Anterior cingulate cortex (tissue), 58 donors: ENCODE measurements at regions not wholly inside any gene's neighbourhood (a gene's known extent, or its start where the extent isn't known, plus 50 kb on each side); places are given as distances from the start of the nearest gene placed in this dataset.

Experiments used
- DNase-seq, 58 donors: peaks; one replicate each; lab custom pipeline; 2025; lab: John Stamatoyannopoulos, UW

GRCh38 chr15:96771035-96771434 lies 440.5 kb downstream of the NR2F2 start:
- DNase-seq, result no peak

- no peak for DNase-seq
Observed at GRCh38 chr15:96774216-96774615, 443.7 kb downstream of the NR2F2 start.

- no peak for DNase-seq
Observed at GRCh38 chr15:96783746-96784145, 453.2 kb downstream of the NR2F2 start.

GRCh38 chr15:96790004-96790403 lies 459.5 kb downstream of the NR2F2 start:
- DNase-seq, result peak in 10 of 58 donors; percentile 0 to 32 (median 10)

GRCh38 chr15:96792216-96792615 lies 461.7 kb downstream of the NR2F2 start:
- DNase-seq, result no peak

- DNase-seq, result no peak
Observed at GRCh38 chr15:96796841-96797240, 466.3 kb downstream of the NR2F2 start.

- no peak for DNase-seq
Observed at GRCh38 chr15:96801576-96802150, 471.2 kb downstream of the NR2F2 start.

- DNase-seq, result no peak
Observed at GRCh38 chr15:96802611-96803255, 472.2 kb downstream of the NR2F2 start.

- DNase-seq, result no peak
Observed at GRCh38 chr15:96804754-96805153, 474.3 kb downstream of the NR2F2 start.

- no peak for DNase-seq
Observed at GRCh38 chr15:96807361-96807760, 476.9 kb downstream of the NR2F2 start.

GRCh38 chr15:96817900-96818299 lies 487.4 kb downstream of the NR2F2 start:
- no peak for DNase-seq

GRCh38 chr15:96818861-96819260 lies 488.4 kb downstream of the NR2F2 start:
- no peak for DNase-seq

- no peak for DNase-seq
Observed at GRCh38 chr15:96827981-96828380, 497.5 kb downstream of the NR2F2 start.

GRCh38 chr15:96837241-96837970 lies 506.9 kb downstream of the NR2F2 start:
- no peak for DNase-seq

- DNase-seq, result no peak
Observed at GRCh38 chr15:96838081-96838480, 507.6 kb downstream of the NR2F2 start.

GRCh38 chr15:96849271-96849900 lies 518.9 kb downstream of the NR2F2 start:
- DNase-seq, result no peak

GRCh38 chr15:96851613-96852012 lies 521.1 kb downstream of the NR2F2 start:
- no peak for DNase-seq

- no peak for DNase-seq
Observed at GRCh38 chr15:96858694-96859093, 528.2 kb downstream of the NR2F2 start.

GRCh38 chr15:96860741-96861140 lies 530.2 kb downstream of the NR2F2 start:
- no peak for DNase-seq

GRCh38 chr15:96867992-96868391 lies 537.5 kb downstream of the NR2F2 start:
- no peak for DNase-seq

- DNase-seq, result no peak
Observed at GRCh38 chr15:96869122-96869521, 538.6 kb downstream of the NR2F2 start.
